Neural progenitor cell (in vitro differentiated cells): ENCODE measurements at regions not wholly inside any gene's neighbourhood (a gene's known extent, or its start where the extent isn't known, plus 50 kb on each side); places are given as distances from the start of the nearest gene placed in this dataset.

Experiments used
- CTCF ChIP-seq: fragments of 200-600 bp; sonication (generic); IDR thresholded peaks from 2 replicates; pipeline ENCODE4 v1.5.1; 2017; ENCODE audit warnings: antibody characterized with exemption, mild to moderate bottlenecking
- EZH2 ChIP-seq: fragments of 200-600 bp; sonication (generic); IDR thresholded peaks from 2 replicates; pipeline ENCODE4 v1.6.1; 2017; ENCODE audit warnings: antibody characterized with exemption, mild to moderate bottlenecking, moderate library complexity
- EZH2phosphoT487 ChIP-seq: fragments of 200-600 bp; sonication (generic); IDR thresholded peaks from 2 replicates; pipeline ENCODE4 v1.6.1; 2017; ENCODE audit warnings: antibody characterized with exemption

GRCh38 chr22:27671413-27671935 lies 130.1 kb downstream of the MN1 start:
- no peak for TF ChIP-seq CTCF
- no peak for TF ChIP-seq EZH2
- no peak for TF ChIP-seq EZH2phosphoT487
